ENCODE measurements at regions not wholly inside any gene's neighbourhood (a gene's known extent, or its start where the extent isn't known, plus 50 kb on each side); places are given as distances from the start of the nearest gene placed in this dataset.

GRCh38 chr10:10092581-10092980 is 925.1 kb upstream of the CELF2 start:
- TF ChIP-seq POLR2A (IDR thresholded peaks at IDR 0.05) (no peak), CTCF (IDR thresholded peaks at IDR 0.05) (no peak), EP300 (IDR thresholded peaks at IDR 0.05) (no peak)
